Neural crest cell (in vitro differentiated cells): ENCODE measurements at regions not wholly inside any gene's neighbourhood (a gene's known extent, or its start where the extent isn't known, plus 50 kb on each side); places are given as distances from the start of the nearest gene placed in this dataset.

ENCODE experiments used
- DNase-seq: peaks from one replicate; pipeline ENCODE4 v3.0.0; 2021; ENCODE audit warnings: low read depth, mixed read lengths, low spot score
- H3K27ac Mint-ChIP-seq: one replicate; pipeline ENCODE4 v1.8.0; 2021; ENCODE audit warnings: mild to moderate bottlenecking, mixed read lengths; ENCODE audit not compliant: unreplicated experiment
- H3K27me3 Mint-ChIP-seq: 2 replicates; pipeline ENCODE4 v1.8.0; 2021; ENCODE audit warnings: low read depth, mild to moderate bottlenecking, mixed read lengths
- H3K36me3 Mint-ChIP-seq: 2 replicates; pipeline ENCODE4 v1.8.0; 2021; ENCODE audit warnings: low read depth, mild to moderate bottlenecking, mixed read lengths
- H3K4me1 Mint-ChIP-seq: 2 replicates; pipeline ENCODE4 v1.8.0; 2021; ENCODE audit warnings: mixed read lengths
- H3K4me3 Mint-ChIP-seq: one replicate; pipeline ENCODE4 v1.8.0; 2021; ENCODE audit warnings: mild to moderate bottlenecking, mixed read lengths
- H3K9me3 Mint-ChIP-seq: 2 replicates; pipeline ENCODE4 v1.8.0; 2021; ENCODE audit warnings: mixed read lengths
- TF ChIP-seq, protein P1 (sequence below): fragments of 200-600 bp; sonication (generic); conservative IDR thresholded peaks from 2 replicates; pipeline ENCODE4 v1.5.0; 2021; ENCODE audit warnings: antibody characterized with exemption, mild to moderate bottlenecking

DNA sequence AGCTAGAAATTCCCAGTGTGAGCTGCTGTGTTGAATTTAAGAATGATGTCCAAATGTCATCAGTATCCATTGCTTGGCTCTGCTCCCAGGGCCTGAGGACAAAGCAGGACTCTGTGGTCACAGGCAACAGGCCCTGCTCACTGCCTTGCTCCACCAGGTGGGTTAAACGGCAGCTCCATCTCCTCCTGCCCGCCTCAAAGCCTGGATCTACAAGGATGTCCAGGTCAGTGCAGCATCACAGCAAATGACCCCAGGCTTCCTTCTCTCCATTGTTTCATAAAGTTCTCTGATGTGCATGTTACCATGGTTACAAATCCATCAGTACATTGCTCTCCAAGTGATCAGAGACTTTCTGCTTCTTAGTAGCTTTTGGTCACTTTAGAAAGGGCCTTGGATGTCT lies 322.0 kb upstream of the ZNF32 start:
- no peaks in the 10 kb centered on the region for H3K9me3 Mint-ChIP-seq
- no peaks in the 10 kb centered on the region for H3K36me3 Mint-ChIP-seq
- no peak overlapping the region for H3K27ac Mint-ChIP-seq
- peaks cover 3% of the 10 kb centered on the region for H3K27me3 Mint-ChIP-seq
- H3K4me3 Mint-ChIP-seq, result no peak overlapping the region
- no peak for DNase-seq
- TF ChIP-seq, protein P1, sequence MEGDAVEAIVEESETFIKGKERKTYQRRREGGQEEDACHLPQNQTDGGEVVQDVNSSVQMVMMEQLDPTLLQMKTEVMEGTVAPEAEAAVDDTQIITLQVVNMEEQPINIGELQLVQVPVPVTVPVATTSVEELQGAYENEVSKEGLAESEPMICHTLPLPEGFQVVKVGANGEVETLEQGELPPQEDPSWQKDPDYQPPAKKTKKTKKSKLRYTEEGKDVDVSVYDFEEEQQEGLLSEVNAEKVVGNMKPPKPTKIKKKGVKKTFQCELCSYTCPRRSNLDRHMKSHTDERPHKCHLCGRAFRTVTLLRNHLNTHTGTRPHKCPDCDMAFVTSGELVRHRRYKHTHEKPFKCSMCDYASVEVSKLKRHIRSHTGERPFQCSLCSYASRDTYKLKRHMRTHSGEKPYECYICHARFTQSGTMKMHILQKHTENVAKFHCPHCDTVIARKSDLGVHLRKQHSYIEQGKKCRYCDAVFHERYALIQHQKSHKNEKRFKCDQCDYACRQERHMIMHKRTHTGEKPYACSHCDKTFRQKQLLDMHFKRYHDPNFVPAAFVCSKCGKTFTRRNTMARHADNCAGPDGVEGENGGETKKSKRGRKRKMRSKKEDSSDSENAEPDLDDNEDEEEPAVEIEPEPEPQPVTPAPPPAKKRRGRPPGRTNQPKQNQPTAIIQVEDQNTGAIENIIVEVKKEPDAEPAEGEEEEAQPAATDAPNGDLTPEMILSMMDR, result no peak
- no peaks in the 10 kb centered on the region for H3K4me1 Mint-ChIP-seq

DNA sequence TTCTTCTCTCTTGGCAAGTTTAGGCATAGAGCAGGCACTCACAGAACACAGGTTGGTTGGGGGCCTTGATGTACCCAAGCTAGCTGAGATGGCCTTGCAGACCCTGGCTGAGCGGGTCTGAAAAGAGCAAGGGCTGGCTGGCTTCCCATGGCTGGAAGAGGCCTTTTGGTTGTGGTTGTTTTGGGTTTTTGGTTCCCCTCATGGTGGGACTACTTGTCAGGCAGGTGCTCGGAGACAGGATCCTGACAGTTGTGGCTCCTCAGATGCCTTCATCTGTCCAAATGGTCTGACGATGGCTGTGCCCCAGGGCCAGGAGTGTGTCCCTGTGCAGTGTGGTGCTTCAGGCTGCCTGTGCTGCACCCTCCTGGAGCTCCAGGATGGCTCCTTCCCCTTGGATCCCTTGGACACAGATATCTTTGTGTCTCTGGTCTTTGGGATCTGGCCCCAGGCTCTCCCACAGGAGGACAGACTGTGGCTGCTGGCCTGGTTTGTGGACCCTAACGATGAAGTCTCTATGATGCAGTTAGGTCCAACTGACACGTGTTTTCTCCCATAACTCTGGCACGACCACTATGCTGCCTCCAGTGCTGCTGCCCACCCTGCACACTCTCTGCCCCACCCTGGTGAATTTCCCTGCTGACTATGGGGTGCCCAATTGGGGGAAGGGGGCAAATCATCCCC lies 321.5 kb upstream of the ZNF32 start:
- no peaks in the 10 kb centered on the region for H3K9me3 Mint-ChIP-seq
- TF ChIP-seq, protein P1, result no peak
- no peak overlapping the region for H3K27ac Mint-ChIP-seq
- no peaks in the 10 kb centered on the region for H3K36me3 Mint-ChIP-seq
- no peak overlapping the region for H3K4me3 Mint-ChIP-seq
- DNase-seq, result no peak
- H3K27me3 Mint-ChIP-seq, result peaks cover 3% of the 10 kb centered on the region
- H3K4me1 Mint-ChIP-seq, result no peaks in the 10 kb centered on the region

DNA sequence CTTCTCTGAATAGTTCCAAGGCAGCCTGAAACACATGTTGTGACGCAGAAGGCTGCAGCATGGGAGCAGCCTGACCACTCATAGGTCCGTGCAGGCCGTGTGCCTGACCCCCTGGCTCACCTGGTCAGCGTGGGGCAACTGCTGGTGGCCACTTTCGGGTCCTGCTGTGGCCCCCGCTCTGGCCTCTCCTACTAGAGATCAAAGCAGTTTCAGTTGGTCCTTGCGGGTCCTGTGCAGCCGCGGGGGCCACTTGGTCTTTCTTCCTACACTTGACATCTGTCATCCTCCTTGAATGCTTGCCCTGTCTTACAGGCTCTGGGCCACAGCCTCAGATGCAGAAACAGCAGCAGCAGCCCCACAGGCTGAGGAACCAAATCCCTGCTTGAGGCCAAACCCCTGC lies 320.8 kb upstream of the ZNF32 start:
- no peak for DNase-seq
- Mint-ChIP-seq H3K4me3 (no peak overlapping the region), H3K27ac (no peak overlapping the region), H3K36me3 (no peaks in the 10 kb centered on the region), H3K27me3 (peaks cover 3% of the 10 kb centered on the region), H3K9me3 (no peaks in the 10 kb centered on the region), H3K4me1 (no peaks in the 10 kb centered on the region)
- TF ChIP-seq, protein P1, result no peak

DNA sequence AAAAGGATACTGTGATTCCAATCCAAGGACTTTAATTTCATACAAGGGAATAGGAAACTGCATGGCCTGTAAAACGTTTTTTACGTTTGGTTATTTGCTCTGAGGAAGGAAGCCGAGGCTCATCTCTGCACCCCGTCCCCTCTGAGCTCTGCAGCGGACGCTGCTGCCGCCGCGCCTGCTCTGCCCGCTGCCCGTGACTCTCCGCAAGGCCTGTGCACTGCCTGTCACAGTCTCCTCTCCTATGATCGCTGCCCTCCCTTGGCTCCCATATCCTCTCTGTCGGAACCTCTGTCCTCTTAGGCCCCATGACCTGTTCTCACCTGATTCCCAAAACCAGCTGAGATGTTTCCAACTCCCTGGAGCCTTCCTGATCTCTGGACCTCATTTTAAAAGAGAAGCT lies 320.3 kb upstream of the ZNF32 start:
- Mint-ChIP-seq H3K36me3 (no peaks in the 10 kb centered on the region), H3K4me1 (no peaks in the 10 kb centered on the region), H3K27me3 (peaks cover 3% of the 10 kb centered on the region), H3K4me3 (no peak overlapping the region), H3K27ac (peak overlapping the region; percentile 46), H3K9me3 (no peaks in the 10 kb centered on the region)
- TF ChIP-seq, protein P1, result no peak
- no peak for DNase-seq

DNA sequence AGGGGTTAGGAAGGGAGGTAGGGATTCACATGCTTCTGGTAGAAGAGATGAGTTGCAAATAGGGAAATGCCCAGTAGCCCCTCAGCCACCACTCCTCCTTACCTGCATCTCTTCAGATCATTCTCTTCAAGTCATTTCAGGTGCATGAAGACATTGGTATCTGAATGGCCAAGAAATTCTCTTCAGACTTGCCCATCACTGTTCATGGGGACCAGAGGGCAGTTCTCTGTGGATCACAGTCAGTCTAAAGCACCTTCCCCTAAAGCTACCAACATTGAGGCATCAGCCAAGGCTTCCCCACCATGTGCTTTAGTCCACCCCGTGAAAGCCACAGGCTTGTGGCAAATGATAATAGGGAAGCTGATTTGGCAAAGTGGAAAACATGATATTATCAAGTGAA lies 319.4 kb upstream of the ZNF32 start:
- no peak overlapping the region for H3K4me3 Mint-ChIP-seq

More for the DNA sequence above, 319.4 kb upstream of the ZNF32 start:
- Mint-ChIP-seq H3K36me3 (no peaks in the 10 kb centered on the region), H3K9me3 (no peaks in the 10 kb centered on the region), H3K27ac (no peak overlapping the region), H3K4me1 (no peaks in the 10 kb centered on the region), H3K27me3 (peaks cover 3% of the 10 kb centered on the region)
- TF ChIP-seq, protein P1, result no peak
- no peak for DNase-seq
